Epithelial cell of prostate (primary cell): ENCODE measurements at regions not wholly inside any gene's neighbourhood (a gene's known extent, or its start where the extent isn't known, plus 50 kb on each side); places are given as distances from the start of the nearest gene placed in this dataset.

Experiments used
- DNase-seq: peaks from one replicate; pipeline ENCODE4 v3.0.0-alpha.2; 2011; ENCODE audit warnings: low read depth, low spot score
- H3K27ac ChIP-seq: fragments of 450-650 bp; 2 replicates; pipeline ENCODE4 v1.5.1; 2017; ENCODE audit warnings: mild to moderate bottlenecking

DNA sequence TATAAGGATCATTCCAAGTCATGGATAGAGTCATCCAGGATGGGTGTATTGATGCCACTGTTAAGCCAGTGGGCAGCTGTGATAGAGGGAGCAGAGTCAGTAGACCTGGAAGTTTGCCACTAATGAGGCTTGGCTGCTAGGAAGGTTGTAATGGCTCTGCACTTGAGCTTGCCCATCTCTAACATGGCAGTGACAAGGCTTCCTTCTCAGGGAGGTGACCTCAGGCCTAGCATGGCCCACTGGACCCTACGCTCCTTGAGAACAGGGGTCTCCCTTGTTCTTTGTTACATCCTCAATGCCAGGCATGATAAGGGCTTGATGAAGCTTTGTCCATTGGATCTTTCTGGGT is 155.1 kb downstream of the CD83 start:
- H3K27ac ChIP-seq = peak overlapping the region; percentile 99
- no peak for DNase-seq

DNA sequence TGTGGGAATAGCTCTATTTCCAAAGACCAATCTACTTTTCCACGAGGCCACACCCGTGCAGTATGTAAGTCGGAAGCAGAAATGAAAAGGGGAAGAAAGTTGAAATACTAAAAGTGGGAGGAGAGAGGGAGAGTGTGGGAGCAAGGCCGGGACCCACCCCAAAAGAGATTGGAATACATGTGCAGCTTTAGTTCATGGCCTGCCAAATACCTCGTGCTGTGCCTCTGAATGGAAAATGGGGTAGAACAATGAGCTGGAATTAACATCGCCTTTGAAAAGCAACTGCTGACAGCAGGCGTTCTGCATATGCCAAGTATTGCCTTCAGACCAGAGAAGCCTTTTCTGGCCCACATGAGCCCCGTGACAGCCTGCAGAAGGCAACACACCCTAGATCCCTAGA is 155.6 kb downstream of the CD83 start:
- DNase-seq = no peak
- H3K27ac ChIP-seq = peak overlapping the region; percentile 99

DNA sequence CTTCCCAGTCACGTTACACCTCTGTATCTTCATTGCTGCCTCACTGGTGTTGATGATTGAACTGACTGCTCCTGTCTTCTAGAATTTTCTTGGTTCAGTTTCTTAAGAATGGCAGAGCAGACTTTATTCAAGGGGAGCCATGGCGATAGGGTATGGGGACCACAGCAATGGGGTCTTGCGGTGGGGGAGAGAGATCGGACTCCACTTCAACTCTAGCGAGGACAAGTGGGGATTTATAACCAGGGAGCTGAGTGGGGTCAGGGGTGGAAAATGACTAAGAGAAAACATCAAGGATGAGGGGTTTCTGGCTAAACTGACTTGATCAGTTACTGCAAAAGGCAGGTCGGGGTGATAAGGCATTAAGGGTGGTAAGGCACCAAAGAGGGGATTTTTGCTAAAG is 156.4 kb downstream of the CD83 start:
- H3K27ac ChIP-seq = peak overlapping the region; percentile 99
- no peak for DNase-seq

DNA sequence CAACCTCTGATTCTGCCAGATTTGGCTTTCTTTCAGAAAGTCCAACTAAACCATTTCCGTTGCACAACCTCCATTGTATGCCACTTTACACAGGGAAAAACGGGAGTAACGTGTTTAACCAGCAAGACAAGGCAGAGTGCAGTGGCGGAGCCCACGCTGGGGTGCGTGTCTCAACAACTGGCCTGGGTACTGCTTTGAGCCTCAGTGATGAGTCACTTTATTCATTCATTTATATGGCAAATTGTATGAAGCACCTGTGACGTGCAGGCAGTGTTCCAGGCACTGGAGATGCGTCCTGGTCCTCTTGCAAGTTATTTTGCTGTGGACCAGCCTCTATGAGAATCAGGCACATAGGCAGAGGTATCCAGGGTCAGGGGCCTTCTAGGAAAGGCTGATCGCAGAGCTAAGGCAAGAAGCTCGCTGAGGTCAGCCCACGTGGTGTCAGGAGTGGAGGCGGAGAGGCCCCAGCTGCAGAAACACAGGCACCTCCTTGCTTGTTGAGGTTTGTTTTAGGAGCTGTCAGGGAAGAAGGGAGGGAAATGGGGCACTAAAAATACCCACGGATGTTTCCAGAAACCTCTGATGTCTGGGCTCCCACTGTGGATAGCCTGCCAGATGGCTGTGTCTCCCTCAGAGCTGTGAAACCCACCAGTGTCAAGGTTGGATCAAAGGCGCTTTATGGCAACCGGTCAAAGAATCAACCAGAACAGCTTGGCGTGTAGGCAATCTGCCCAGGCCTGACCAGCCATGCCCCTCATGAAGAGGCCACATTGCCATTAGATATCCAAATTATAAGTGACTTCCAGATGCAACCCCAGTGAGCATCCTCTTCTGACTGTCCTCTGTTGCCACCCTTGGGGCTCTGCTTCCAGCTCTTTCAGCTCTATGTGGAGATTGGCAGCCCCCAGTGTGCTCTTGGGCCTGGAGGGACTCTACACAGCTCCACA is 157.2 kb downstream of the CD83 start:
- DNase-seq = peak; percentile 98
- H3K27ac ChIP-seq = peak overlapping the region; percentile 99

DNA sequence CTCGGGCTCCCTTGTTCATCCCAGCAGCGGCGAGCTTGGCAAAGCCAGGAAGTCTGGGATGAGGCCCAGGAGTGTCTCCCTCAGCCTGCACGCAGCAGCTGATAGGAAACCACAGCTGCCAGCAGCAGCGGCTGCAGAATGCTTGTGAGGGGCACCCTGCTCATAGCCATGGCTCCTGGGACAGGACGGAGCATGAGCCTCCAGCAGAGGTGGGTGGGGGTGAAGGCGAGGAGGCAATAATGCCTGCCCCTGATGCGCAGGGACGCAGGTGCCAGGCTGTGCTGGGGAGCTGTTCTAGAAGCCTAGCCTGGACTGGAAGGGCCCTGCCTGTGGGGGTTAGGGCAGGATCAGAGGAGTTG is 157.9 kb downstream of the CD83 start:
- H3K27ac ChIP-seq = no peak overlapping the region
- no peak for DNase-seq

DNA sequence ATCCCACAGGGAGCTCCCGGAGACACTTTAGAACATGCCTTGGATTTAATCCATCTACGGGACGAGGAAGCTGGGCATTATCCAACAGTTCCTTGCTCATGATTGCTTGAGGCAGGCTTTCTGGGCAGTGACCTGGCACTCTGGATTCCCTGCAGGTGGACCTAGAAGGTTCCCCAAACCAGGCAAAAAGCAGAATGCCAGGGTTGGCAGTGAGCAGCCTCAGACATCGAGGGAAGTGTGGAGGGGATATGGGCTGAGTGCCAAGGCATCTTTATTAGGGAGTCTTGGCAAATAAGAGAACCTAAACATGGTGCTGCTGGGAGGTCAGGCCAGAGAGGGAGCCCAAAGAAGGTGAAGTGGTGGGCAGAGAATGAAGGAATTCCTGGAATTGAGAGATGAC is 158.5 kb downstream of the CD83 start:
- H3K27ac ChIP-seq = no peak overlapping the region
- DNase-seq = no peak

DNA sequence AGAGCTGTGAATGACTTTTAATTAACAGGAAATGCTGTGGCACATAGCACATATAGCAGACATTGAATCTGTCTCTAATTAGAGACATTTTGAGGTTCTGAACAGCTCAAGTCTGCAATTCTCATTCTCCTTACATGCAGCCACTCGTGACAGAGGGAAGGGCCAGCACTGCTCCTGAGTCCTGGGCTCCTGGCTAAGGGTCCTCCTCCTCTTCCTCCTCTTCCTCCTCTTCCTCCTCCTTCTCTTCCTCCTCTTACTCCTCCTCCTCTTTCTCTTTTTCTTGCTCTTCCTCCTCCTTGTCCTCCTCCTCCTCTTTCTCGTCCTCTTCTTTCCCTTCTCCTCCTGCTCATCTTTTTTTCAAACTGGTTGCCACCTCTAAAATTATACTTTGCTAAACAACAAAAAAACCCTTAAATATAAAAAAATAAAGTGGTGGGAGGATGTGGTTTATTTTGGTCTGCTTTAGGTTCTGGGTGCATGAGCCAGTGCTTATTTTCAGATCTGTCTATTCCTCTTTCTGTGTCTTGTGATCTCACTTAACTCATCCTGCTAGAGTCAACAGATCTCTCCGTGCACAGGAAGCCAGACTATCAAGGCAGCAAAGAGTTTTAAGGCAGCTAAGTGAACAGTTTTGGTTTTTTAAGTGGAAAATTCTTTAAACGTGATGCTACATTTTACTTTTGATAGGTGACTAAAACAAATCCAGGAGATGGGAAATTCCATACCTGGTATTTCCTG is 159.3 kb downstream of the CD83 start:
- no peak overlapping the region for H3K27ac ChIP-seq
- DNase-seq = no peak

DNA sequence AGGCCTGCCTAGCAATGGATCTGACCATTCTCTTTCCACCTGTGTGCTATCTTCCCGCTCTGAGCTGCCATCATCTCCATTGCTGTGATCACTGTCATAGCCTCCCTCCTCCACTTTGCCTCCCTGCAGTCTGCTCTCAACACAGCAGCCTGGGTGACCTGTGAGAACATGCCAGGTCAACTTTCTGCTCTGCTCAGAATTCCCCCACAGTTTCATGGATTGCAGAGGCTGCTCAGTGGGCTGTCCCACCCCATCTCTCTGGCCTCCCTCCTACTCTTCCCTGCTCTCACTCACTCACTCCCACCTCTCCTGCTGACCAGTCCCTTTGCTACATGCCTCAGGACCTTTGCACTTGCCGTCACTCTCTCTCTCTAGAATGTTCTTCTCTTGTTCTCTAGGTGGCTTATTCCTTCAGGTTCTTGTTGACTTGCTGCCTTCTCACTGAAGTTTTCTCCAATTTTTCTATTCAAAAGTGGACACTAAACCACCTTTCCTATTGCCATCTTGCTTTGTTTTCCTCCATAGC is 159.9 kb downstream of the CD83 start:
- H3K27ac ChIP-seq = no peak overlapping the region

DNA sequence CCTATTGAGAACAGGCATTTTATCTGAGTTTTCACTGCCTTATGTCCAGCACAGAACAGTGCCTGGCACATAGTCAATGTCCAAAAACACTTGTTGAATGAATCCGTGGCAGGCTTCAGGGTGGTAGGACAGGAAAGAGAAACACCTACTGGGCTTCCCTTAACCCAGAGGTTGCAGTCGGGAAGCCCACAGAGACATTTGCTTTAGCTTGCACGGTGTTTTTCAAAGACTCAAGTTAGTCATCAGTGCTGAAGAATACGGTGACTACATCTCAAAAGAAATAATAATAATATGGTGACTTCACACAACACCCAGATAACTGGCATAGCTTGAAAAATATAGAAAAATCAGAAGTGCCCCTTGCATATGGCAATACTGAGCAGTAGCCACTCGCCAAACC is 160.4 kb downstream of the CD83 start:
- H3K27ac ChIP-seq = no peak overlapping the region
- no peak for DNase-seq

More for the DNA sequence above, 159.9 kb downstream of the CD83 start:
- DNase-seq = no peak

DNA sequence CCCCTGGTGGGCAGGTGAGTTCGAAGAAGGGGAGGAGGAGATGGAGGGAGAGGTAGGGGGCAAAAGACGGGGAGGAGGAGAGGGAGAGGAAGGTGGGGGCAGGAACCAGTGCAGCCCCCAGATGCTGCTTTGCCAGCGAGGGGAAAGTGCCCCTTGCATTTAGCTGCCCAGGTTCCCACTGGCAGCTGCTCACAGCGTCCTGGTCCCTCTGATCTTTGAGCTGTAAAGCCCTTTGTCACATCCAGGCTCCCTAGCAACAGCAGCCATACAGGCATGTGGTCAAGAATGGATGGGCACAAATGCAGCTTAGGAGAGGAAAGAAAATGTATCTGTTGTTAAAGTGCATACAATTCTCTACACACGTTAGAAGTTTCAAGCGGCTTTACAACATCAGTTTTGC is 160.9 kb downstream of the CD83 start:
- no peak for DNase-seq
- H3K27ac ChIP-seq = no peak overlapping the region

DNA sequence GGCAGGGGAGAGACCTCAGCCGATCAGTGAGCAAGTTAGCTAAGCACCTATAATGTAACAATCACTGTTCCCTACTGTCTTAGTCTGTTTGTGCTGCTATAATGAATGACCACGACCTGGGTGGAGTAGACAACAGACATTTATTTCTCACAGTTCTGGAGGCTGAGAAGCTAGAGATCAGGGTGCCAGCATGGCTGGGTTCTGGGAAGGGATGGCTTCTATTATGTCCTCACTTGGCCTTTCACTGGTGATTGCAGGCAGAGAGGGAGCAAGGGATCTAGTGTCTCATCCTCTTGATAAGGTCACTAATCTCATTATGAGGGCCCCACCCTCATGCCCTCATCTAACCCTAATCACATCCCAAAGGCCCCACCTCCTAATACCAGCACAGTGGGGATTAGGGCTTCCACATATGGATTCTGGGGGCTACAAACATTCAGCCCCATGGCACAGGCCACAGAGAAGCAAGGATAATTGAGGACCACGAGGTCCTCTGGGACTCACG is 162.5 kb downstream of the CD83 start:
- DNase-seq = no peak
- H3K27ac ChIP-seq = no peak overlapping the region

DNA sequence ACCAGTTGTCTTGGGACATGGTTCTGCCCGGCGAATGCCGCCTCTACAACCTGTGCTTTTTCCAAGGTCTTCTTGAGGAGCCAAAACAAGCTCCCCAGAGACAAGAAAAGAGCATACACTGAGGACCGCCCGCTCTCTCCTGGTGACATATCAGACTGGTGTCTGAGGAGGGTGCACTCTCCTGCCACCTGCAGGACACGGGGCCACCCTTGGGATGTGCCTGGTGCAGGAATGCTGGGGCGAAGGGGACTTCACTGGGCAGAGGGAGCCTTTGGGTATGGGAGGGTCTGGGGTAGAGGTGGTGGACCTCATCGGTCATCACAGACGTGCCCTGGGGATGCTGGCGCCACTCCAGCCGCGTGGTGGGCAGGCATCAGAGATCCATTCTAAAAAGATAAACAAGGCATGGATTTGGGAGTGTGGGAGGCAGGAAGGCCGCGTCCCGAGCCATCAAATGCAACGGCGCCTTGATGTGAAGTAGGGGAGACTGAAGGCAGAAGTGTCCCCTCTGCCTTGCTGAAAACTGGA is 163.3 kb downstream of the CD83 start:
- H3K27ac ChIP-seq = no peak overlapping the region
- no peak for DNase-seq

DNA sequence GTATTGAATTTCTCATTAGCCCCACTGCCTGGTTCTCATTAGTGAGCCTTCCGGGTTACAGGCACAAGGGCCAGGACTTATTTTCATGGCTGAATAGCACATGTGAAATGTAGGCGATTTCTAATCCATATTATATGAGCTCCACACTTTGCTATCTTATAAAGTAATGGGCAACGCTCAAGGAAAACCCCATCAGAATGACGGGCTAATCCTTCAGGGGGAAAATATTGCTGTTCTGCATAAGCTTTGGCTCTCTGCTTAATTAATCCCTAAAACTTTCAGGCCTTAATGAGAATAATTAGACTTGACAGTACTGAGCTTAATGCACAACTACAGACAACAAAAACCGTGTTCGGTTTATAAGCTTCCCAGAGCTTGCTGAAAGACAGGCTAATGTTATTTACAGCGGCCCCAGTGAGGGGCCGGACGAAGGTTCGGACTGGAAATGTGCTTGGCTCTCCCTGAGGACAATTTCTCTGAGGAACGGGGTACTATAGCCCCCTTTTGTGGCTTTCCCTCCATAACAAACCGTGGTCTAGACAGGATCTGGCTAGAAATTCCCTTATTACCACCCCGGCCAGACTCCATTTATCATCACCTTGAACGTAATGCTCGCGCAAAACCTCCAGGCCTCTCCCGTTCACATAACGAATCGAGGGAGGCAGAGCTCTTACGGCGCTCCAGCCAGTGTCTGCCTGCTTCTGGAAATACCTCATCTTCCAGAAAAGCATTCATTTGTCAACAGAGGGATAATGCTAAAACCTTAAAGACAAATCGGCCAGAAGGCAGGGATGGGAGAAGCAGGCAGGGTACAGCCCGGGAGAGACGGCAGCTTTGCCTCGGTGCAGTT is 164.5 kb downstream of the CD83 start:
- DNase-seq = no peak
- no peak overlapping the region for H3K27ac ChIP-seq

DNA sequence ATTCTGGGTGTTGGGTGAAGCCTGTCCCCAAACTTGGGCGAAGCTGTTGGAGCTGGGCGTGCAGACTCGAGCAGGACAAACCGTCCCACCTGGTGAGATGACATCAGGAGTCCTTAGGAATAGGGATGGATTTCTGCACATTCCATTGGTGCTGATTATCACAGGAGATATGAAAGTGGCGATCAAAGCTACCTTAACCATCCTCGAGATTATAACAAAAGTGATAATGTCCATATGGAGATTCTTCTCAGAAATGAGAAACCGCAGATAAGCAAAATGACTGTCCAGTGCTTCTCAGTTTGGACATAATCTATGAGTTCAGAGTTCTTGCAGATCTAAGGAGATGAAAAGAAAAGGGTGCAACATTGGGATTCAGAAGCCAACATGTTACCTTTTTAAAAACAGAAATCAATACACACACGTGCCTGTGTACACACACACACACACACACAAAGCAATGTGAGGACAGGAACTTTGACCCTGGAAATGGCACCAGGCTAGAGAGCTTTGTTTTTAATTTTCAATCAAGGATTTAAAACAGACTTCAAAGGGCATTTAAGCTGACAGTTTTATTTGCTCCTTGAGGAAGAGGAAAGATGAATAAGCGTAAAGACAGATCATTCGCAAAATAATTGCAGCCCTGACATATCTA is 165.4 kb downstream of the CD83 start:
- H3K27ac ChIP-seq = no peak overlapping the region
- no peak for DNase-seq

DNA sequence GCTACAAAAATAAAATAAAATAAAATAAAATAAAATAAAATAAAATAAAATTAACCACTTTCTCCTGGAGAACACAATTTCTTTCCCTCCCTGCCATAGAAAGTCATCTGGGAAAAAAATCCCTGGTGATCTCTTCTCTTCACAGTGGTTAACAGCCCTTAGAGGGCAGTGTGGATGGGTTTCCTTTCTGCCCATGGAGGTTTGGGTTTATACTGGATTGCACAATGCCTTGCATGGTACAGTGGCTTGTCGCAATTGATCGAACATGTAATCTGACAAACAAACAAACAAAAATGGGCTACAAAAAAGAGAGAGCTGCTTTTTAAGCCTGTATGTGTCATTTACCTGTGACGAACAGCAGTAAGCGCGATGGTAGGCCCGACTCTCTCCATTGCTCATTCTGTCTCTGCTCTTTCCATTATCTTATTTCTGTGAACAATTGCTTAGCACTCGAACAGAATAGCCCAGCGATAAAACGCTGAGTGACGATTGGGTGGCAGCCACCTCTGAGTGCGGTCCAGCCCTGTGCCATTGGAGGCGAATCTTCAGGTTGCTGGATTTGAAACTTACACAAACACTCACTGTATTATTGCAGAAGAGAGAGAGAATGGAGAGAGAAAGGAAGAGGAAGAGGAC is 166.1 kb downstream of the CD83 start:
- DNase-seq = no peak
- H3K27ac ChIP-seq = no peak overlapping the region

DNA sequence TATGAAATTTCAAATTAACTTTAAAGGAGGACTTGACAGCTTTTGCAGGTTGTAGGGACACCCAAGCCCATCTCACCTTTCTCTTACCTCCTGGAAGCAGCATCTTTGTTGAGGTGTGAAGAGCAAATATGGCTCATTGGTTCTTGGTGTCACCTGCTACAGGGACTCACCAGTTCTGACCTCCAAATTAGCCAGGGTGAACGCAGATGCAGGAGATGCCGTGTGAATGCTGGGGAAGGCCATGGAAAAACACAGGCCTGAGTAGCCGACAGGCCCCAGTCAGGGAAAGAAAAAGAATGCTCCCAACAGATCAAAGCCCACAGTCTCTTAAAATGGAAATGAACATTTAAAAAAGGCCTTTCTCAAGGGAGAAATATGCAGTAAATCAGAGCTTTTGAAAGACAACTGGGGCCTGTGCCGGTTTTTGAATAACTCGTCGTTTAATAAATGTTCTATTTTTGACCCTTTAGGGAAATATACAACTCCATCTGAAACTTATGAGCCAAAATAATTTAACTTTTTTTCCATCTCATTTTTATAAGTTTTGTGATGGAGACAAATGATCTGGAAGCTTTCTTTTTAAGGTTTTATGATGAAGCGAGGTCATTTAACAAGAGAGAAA is 167.5 kb downstream of the CD83 start:
- DNase-seq = no peak
- no peak overlapping the region for H3K27ac ChIP-seq

DNA sequence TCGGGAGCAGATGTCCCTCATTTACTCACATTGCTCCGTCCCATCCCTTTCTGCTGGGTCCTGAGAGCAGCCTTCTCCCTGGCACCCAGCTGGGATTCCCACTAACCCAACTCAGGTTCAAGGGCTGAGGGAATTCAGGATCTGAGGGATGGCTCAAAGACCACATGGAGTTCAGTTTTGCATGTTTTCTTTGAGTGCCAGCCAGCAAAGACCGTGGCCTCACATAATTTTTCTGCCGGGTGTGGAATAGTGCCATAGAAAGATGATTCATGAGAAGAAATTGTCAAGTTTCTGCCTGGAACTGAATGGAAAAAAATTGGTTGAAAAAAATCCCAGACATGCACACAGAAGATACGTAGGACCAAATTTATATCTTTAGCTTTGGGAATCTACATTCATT is 168.6 kb downstream of the CD83 start:
- H3K27ac ChIP-seq = peak overlapping the region; percentile 35
- DNase-seq = no peak

DNA sequence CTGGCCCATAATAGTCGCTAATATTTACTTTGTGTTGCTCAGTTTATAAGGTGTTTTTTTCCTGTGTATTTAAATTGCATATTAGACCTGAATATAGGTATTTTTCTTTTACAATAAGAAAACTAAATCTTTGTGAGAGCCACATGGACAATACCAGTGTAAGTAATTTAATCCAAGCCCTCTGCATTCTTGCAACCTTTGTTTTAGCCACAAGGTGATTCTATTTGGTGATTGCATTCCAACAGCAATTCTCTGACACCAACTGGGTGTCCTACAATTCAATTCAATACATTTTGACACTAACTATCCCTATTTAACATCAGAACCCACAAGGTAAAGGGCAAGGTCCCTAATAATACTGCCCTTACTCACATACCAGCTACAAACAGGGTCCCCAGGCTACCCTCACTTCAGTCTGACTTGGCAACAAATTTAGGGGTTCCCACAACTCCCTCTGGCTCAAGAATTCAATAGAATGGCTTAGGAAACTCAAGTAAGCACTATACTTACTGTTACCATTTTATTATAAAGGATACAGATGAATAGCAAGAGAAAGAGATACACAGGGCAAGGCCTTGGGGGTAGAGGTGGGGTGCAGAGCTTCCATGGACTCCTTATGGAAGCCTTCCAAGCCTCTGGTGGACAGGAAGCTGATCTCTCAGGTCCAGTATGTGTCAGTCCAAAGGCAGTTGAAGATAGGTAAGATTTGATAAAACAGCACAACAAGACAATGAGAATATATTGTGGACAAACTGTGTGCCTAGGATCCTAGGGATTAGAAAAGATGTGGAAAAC is 169.3 kb downstream of the CD83 start:
- peak overlapping the region; percentile 35 for H3K27ac ChIP-seq
- no peak for DNase-seq
